PFSK-1 (cell line): ENCODE measurements at regions not wholly inside any gene's neighbourhood (a gene's known extent, or its start where the extent isn't known, plus 50 kb on each side); places are given as distances from the start of the nearest gene placed in this dataset.

Experiments
- FOXP2 ChIP-seq: optimal IDR thresholded peaks from 2 replicates; pipeline ENCODE3; 2011; ENCODE audit warnings: borderline replicate concordance, control low read depth, inconsistent platforms; ENCODE audit not compliant: insufficient read depth; ENCODE audit errors: extremely low read length, extremely low read depth
- POLR2AphosphoS5 ChIP-seq: IDR thresholded peaks from 2 replicates; pipeline ENCODE4 v1.6.1; 2012; ENCODE audit warnings: low read depth, mild to moderate bottlenecking, control low read depth, low read length, moderate library complexity
- SIN3A ChIP-seq: IDR thresholded peaks from 2 replicates; pipeline ENCODE4 v1.6.1; 2012; ENCODE audit warnings: mild to moderate bottlenecking, low read length, moderate library complexity, borderline replicate concordance; ENCODE audit not compliant: insufficient read depth
- TAF1 ChIP-seq: IDR thresholded peaks from 2 replicates; pipeline ENCODE4 v1.6.1; 2012; ENCODE audit warnings: low read length, control low read depth, borderline replicate concordance; ENCODE audit not compliant: insufficient read depth
- TF ChIP-seq, protein P1 (sequence below), 2 experiments: IDR thresholded peaks; 2 replicates each; pipeline versions ENCODE4 v1.6.1 to v1.8.0; 2011 to 2012; ENCODE audit warnings: low read depth in 2 of 2, low read length in 2 of 2, control low read depth in 1 of 2, inconsistent platforms in 1 of 2, mild to moderate bottlenecking in 1 of 2, moderate library complexity in 1 of 2; ENCODE audit not compliant: insufficient read depth in 1 of 2

DNA sequence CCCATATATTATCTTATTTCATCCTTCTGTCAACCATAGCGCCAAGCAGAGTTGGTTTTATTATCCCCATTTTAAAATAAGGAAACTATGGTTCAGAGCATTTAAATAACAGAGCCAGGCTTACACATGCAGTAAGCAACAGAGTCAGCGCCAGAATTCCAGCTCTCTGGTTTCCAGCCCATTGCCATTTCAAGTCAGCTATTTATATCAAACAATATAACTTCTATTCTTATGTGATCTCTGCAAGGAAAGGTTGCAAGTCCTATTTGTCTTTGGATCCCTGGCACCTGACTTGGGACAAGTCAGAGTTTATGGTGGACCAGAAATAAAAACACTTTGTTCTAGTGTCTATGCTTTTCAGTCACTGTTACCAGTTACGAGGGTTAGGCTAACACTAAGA lies 174.1 kb upstream of the EEA1 start:
- TF ChIP-seq TAF1, result no peak
- TF ChIP-seq POLR2AphosphoS5, result no peak
- TF ChIP-seq, protein P1, sequence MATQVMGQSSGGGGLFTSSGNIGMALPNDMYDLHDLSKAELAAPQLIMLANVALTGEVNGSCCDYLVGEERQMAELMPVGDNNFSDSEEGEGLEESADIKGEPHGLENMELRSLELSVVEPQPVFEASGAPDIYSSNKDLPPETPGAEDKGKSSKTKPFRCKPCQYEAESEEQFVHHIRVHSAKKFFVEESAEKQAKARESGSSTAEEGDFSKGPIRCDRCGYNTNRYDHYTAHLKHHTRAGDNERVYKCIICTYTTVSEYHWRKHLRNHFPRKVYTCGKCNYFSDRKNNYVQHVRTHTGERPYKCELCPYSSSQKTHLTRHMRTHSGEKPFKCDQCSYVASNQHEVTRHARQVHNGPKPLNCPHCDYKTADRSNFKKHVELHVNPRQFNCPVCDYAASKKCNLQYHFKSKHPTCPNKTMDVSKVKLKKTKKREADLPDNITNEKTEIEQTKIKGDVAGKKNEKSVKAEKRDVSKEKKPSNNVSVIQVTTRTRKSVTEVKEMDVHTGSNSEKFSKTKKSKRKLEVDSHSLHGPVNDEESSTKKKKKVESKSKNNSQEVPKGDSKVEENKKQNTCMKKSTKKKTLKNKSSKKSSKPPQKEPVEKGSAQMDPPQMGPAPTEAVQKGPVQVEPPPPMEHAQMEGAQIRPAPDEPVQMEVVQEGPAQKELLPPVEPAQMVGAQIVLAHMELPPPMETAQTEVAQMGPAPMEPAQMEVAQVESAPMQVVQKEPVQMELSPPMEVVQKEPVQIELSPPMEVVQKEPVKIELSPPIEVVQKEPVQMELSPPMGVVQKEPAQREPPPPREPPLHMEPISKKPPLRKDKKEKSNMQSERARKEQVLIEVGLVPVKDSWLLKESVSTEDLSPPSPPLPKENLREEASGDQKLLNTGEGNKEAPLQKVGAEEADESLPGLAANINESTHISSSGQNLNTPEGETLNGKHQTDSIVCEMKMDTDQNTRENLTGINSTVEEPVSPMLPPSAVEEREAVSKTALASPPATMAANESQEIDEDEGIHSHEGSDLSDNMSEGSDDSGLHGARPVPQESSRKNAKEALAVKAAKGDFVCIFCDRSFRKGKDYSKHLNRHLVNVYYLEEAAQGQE (IDR thresholded peaks at IDR 0.05; ENCODE audit: insufficient read depth in 1 of 2, low read depth in 2 of 2, low read length in 2 of 2), result no peak
- TF ChIP-seq FOXP2, result no peak
- no peak for TF ChIP-seq SIN3A

DNA sequence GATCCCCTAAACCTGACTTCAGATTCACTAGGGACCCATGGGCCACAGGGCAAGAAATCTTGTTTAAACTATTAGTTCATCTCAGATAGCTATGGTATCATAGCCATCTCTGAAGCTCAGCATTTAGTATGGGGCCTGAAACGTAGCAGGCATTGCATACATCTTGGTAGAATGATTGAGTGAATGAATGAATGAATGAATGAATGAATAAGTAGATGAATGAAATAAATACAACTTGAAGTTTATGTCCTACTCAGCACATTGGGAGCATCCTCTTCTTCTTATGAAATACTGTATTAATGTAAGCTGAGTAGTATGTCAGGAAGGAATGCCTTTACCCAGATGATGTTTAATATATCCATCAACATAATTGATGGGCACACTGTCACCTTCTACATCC lies 175.4 kb upstream of the EEA1 start:
- TF ChIP-seq FOXP2, result no peak
- TF ChIP-seq, protein P1 (IDR thresholded peaks at IDR 0.05; ENCODE audit: insufficient read depth in 1 of 2, low read depth in 2 of 2, low read length in 2 of 2), result no peak
- TF ChIP-seq POLR2AphosphoS5, result no peak
- no peak for TF ChIP-seq SIN3A
- TF ChIP-seq TAF1, result no peak

- no peak for TF ChIP-seq FOXP2
- TF ChIP-seq, protein P1 (IDR thresholded peaks at IDR 0.05; ENCODE audit: insufficient read depth in 1 of 2, low read depth in 2 of 2, low read length in 2 of 2), result no peak
- TF ChIP-seq TAF1, result no peak
- no peak for TF ChIP-seq POLR2AphosphoS5
- no peak for TF ChIP-seq SIN3A
Measured at GRCh38 chr12:93106910-93107309, 177.8 kb upstream of the EEA1 start.

DNA sequence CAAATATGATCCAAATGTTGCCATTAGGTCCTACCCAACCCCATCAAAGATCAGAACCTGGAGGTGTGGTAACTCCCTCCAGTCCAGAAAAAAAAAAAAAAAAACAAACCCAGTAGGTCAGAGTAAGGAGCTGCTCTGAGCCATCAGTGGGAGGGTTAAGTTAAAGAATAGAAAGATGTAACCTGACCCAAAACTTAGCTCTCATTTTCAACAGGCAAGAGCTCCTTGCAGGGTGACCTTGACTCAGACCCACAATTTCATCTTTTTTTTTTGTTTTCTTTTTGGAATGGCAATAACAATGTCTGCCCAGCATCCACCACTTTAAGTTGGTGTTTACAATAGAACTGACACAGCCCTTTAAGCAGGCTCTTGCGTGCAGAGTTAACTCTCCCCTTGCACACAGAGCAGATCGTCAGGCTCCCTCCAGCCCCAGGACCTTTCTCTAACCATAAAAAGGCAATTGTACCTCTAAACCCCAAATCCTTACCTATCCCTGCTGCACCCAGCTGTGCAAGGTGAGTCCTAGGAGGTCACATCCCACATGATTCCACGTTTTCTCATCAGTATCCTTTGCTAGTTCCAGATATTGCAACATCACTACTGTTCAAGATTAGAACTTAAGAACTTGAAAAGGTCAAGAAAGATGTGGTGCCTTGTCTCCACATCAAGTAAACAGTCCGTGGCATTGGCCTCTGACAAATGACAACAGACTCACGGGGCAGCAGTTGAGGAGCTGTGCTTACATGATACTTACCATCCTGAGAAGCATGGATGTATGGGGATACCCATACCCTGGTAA lies 178.6 kb upstream of the EEA1 start:
- TF ChIP-seq SIN3A (no peak), TAF1 (no peak), FOXP2 (no peak), POLR2AphosphoS5 (no peak)
- TF ChIP-seq, protein P1 (IDR thresholded peaks at IDR 0.05; ENCODE audit: insufficient read depth in 1 of 2, low read depth in 2 of 2, low read length in 2 of 2), result no peak

DNA sequence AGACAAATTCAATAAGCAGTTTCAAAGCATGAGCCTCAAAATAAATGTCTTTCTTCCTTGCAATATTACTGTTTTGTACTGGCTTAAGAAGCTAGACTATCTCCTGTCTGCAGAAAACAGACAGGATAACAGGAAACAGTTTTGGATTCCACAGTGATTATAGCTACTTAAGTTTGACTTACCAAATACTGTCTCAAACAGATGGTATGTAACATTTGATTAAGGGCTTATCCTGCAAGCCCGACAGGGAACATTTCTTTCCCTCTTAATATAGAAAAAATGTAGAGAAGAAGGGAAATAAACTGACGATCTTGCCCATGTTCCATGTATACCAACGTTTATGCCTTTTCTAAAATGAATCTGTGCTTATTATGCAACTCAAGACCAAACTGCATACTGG lies 179.9 kb upstream of the EEA1 start:
- TF ChIP-seq, protein P1 (IDR thresholded peaks at IDR 0.05; ENCODE audit: insufficient read depth in 1 of 2, low read depth in 2 of 2, low read length in 2 of 2), result no peak
- TF ChIP-seq FOXP2 (no peak), TAF1 (no peak), SIN3A (no peak), POLR2AphosphoS5 (no peak)
